HG02884 (cell line): ENCODE measurements at regions not wholly inside any gene's neighbourhood (a gene's known extent, or its start where the extent isn't known, plus 50 kb on each side); places are given as distances from the start of the nearest gene placed in this dataset.

ENCODE experiments used
- ATAC-seq: cut with Tn5 transposase; IDR thresholded peaks from one replicate; pipeline ENCODE4 v1.9.1; 2021; ENCODE audit warnings: mild to moderate bottlenecking, moderate library complexity; ENCODE audit not compliant: unreplicated experiment

- ATAC-seq, result no peak
These were observed 260.8 kb downstream of the SNX13 start for GRCh38 chr7:17679458-17679857.

GRCh38 chr7:17680026-17680425, 260.3 kb downstream of the SNX13 start:
- no peak for ATAC-seq

- ATAC-seq, result no peak
These were observed 259.3 kb downstream of the SNX13 start for GRCh38 chr7:17680943-17681351.

GRCh38 chr7:17681965-17682364, 258.3 kb downstream of the SNX13 start:
- ATAC-seq, result no peak

- no peak for ATAC-seq
These were observed 257.7 kb downstream of the SNX13 start for GRCh38 chr7:17682586-17682985.

GRCh38 chr7:17685141-17685540, 255.2 kb downstream of the SNX13 start:
- ATAC-seq, result no peak

- no peak for ATAC-seq
These were observed 252.9 kb downstream of the SNX13 start for GRCh38 chr7:17687361-17687760.

- ATAC-seq, result no peak
These were observed 250.9 kb downstream of the SNX13 start for GRCh38 chr7:17689361-17689902.

GRCh38 chr7:17690030-17690429, 250.3 kb downstream of the SNX13 start:
- ATAC-seq, result peak; percentile 94

- no peak for ATAC-seq
These were observed 243.9 kb downstream of the SNX13 start for GRCh38 chr7:17696422-17696821.

- ATAC-seq, result no peak
These were observed 243.0 kb downstream of the SNX13 start for GRCh38 chr7:17697128-17697881.

GRCh38 chr7:17699696-17700095, 240.6 kb downstream of the SNX13 start:
- ATAC-seq, result no peak

GRCh38 chr7:17700138-17700537, 240.2 kb downstream of the SNX13 start:
- ATAC-seq, result no peak

GRCh38 chr7:17706275-17706674, 234.0 kb downstream of the SNX13 start:
- ATAC-seq, result no peak

- ATAC-seq, result peak; percentile 65
These were observed 233.6 kb downstream of the SNX13 start for GRCh38 chr7:17706734-17707133.

GRCh38 chr7:17709127-17709526, 231.2 kb downstream of the SNX13 start:
- no peak for ATAC-seq

- peak; percentile 52 for ATAC-seq
These were observed 230.7 kb downstream of the SNX13 start for GRCh38 chr7:17709599-17709998.

- no peak for ATAC-seq
These were observed 230.0 kb downstream of the SNX13 start for GRCh38 chr7:17710312-17710711.

- no peak for ATAC-seq
These were observed 226.7 kb downstream of the SNX13 start for GRCh38 chr7:17713584-17713983.

GRCh38 chr7:17716816-17717215, 223.5 kb downstream of the SNX13 start:
- ATAC-seq, result no peak

- no peak for ATAC-seq
These were observed 220.3 kb downstream of the SNX13 start for GRCh38 chr7:17719998-17720397.

GRCh38 chr7:17721736-17722285, 218.5 kb downstream of the SNX13 start:
- no peak for ATAC-seq
